NB4 (cell line): ENCODE measurements at regions not wholly inside any gene's neighbourhood (a gene's known extent, or its start where the extent isn't known, plus 50 kb on each side); places are given as distances from the start of the nearest gene placed in this dataset.
"Not testable (repeated sequence)": the region's sequence is repeated elsewhere in the genome, so short reads cannot be mapped to it uniquely, and the experiment has no call there.

Experiments used
- DNase-seq: peaks from one replicate; pipeline ENCODE4 v3.0.0; 2010; ENCODE audit warnings: low read depth
- H3K4me3 ChIP-seq: one replicate; pipeline ENCODE4 v1.5.1; 2011; ENCODE audit warnings: mild to moderate bottlenecking, low read depth, low read length, moderate library complexity
- MYC ChIP-seq: IDR thresholded peaks from 2 replicates; pipeline ENCODE4 v1.6.1; 2011; ENCODE audit warnings: low read depth, low read length
- POLR2A ChIP-seq: IDR thresholded peaks from 2 replicates; pipeline ENCODE4 v1.6.1; 2011; ENCODE audit warnings: mild to moderate bottlenecking; ENCODE audit not compliant: insufficient read length; ENCODE audit errors: extremely low read depth
- TF ChIP-seq, protein P1 (sequence below): IDR thresholded peaks from one replicate; pipeline ENCODE4 v1.5.1; 2012; ENCODE audit warnings: low read depth, low read length
- TF ChIP-seq, protein P2 (sequence below): IDR thresholded peaks from 2 replicates; pipeline ENCODE4 v1.6.1; 2011; ENCODE audit warnings: low read depth, low read length

DNA sequence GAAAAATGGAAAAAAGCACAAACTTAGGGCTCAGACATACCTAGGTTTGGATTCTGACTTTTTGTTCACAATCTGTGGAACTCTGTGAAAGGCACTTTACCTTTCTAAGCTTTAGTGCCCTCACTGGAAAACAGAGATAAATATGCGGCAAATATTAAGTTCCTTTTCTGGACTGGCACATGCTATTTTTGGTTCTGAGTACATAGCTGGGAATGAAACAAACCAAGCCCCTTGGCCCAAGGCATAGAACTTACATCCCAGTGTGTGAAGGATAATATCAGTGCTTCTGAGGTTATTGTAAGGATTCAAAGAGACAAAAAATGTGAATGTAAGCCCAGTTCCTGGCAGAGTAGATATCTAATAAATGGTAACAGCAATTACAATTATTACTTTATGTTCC is 227.5 kb downstream of the ADAMTS15 start:
- no peak for DNase-seq
- TF ChIP-seq, protein P1, sequence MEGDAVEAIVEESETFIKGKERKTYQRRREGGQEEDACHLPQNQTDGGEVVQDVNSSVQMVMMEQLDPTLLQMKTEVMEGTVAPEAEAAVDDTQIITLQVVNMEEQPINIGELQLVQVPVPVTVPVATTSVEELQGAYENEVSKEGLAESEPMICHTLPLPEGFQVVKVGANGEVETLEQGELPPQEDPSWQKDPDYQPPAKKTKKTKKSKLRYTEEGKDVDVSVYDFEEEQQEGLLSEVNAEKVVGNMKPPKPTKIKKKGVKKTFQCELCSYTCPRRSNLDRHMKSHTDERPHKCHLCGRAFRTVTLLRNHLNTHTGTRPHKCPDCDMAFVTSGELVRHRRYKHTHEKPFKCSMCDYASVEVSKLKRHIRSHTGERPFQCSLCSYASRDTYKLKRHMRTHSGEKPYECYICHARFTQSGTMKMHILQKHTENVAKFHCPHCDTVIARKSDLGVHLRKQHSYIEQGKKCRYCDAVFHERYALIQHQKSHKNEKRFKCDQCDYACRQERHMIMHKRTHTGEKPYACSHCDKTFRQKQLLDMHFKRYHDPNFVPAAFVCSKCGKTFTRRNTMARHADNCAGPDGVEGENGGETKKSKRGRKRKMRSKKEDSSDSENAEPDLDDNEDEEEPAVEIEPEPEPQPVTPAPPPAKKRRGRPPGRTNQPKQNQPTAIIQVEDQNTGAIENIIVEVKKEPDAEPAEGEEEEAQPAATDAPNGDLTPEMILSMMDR: no peak
- TF ChIP-seq POLR2A: no peak
- TF ChIP-seq, protein P2, sequence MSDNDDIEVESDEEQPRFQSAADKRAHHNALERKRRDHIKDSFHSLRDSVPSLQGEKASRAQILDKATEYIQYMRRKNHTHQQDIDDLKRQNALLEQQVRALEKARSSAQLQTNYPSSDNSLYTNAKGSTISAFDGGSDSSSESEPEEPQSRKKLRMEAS: no peak
- TF ChIP-seq MYC: no peak
- H3K4me3 ChIP-seq: no peak overlapping the region

DNA sequence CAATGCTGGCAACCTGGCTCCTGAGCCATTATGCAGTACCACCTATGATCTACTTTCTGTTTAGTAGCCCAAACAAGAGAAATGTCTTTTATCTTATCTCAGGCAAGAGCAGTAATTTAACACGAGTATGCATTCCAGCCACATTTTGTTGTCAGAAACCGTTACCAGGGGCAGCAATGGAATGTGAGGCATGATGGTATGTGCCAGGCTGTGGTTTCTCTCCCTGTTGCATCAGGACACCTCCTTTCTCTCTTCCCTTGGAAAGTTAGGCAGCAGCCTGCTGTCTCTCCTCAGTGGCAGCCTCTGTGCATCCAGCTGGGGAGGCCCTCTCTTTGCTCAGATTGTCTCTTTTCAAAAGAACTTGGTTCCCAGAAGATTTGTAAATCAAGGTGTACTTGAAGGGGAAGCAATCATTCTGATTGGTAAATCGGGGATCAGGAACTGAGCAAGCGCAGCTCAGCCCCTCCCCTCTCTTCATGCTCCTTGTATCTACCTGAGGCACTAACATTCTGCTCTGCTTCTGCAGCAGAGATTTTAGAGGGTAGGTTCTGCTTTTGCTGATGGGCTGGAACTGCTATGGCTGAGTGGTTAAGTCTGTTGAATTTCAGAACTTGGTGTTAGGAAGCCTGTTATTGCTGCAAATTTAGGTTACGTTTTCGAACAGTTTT is 229.2 kb downstream of the ADAMTS15 start:
- DNase-seq: no peak
- TF ChIP-seq POLR2A (no peak), MYC (no peak)
- TF ChIP-seq, protein P2: no peak
- TF ChIP-seq, protein P1: no peak
- no peak overlapping the region for H3K4me3 ChIP-seq

DNA sequence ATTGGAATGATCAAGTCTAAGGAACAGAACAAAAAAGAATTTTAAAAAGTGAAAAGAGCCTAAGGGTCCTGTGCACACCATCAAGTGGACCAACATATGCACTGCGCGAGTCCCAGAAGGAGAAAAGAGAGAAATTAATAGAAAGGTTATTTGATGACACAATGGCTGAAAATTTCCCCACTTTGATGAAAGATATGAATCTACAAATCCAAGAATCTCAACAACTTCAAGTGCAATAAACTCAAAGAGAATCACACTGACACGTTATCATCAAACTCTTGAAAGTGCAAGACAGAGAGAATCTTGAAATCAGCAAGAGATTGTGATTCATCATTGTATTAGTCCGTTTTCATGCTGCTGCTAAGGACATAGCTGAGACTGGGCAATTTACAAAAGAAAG is 230.8 kb downstream of the ADAMTS15 start:
- no peak for DNase-seq
- TF ChIP-seq MYC (no peak), POLR2A (no peak)
- TF ChIP-seq, protein P1: no peak
- TF ChIP-seq, protein P2: no peak
- no peak overlapping the region for H3K4me3 ChIP-seq

DNA sequence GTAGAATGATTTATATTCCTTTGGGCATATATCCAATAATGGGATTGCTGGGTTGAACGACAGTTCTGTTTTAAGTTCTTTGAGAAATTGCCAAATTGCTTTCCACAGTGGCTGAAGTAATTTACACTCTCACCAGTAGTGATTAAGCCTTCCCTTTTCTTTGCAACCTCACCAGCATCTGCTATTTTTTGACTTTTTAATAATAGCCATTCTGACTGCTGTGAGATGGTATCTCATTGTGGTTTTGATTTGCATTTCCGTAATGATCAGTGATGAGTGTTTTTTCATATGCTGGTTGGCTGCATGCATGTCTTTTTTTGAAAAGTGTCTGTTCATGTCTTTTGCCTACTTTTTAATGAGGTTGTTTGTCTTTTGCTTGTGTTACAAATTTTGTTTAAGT is 233.8 kb downstream of the SNX19 start:
- DNase-seq, H3K4me3 ChIP-seq: not testable (repeated sequence)

DNA sequence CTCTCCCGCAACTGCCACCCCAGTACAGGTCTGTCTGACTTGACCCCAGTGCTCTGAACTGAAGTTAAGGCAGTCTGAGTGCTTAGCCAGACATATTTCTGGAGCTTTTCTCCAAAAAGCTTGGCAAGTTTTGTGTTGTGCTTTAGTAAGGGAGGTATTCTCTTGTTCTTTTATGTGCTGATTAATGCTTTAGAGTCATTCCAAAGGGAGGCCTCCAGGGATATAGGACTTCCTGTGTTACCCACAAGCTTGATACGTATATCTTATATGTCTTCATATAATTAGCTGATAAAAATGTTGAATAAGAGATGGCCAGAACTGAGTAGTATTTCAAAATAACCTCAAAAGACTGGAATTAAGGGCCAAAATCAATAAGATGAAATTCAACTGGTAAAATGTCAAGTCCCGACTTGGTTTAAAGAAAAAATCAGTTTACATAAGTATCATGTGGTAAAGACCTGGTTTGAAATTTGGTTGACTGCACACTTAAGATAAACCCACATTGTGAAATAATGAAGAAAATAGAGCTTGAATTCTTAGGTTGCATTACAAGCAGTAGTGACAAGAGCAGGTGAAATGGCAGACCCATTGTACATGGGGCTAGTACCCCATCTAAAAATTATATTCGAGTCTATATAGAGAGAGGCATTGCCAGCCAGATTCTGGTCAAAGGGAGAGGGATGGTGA is 226.9 kb downstream of the SNX19 start:
- H3K4me3 ChIP-seq: no peak overlapping the region
- no peak for DNase-seq
- TF ChIP-seq MYC: no peak
- TF ChIP-seq, protein P1: no peak
- TF ChIP-seq, protein P2: no peak
- no peak for TF ChIP-seq POLR2A

DNA sequence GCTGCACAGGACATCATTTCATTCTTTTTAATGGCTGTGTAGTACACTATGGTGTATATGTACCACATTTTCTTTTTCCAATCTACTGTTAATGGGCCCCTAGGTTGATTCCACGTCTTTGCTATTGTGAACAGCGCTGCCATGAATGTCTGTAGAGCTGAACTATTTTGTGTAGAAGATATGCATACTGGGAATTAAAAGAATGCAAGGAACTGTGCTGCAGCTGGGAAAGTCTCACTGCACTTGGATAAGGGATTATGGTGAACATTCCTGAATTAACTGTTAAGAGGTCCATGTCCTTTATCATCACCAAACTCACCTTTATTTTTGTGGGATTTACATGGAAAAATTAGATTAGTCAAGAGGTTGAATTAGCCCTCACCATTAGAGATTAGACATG is 224.7 kb downstream of the SNX19 start:
- no peak for DNase-seq
- TF ChIP-seq, protein P2: no peak
- TF ChIP-seq MYC: no peak
- no peak for TF ChIP-seq POLR2A
- TF ChIP-seq, protein P1: no peak
- no peak overlapping the region for H3K4me3 ChIP-seq
